ENCODE measurements at regions not wholly inside any gene's neighbourhood (a gene's known extent, or its start where the extent isn't known, plus 50 kb on each side); places are given as distances from the start of the nearest gene placed in this dataset.

DNA sequence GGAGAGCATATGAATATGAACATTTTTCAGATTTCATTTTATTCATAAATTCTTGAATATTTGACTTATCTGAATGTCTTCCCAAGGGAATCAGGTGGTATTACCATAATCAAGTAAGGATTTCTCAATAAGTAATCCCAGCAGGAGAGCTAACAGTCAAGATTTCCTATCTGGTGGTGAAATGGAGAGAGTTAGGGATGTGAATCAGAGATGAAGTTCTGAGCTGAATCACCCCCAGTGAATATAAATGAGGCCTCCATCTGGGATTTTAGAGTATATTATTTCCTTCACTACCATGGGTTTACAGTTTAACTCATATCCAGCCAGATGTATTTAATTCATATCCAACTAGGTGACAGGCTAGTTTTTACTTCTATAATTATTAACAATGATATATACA lies 61.5 kb upstream of the RGS2 start:
- TF ChIP-seq, protein P1, sequence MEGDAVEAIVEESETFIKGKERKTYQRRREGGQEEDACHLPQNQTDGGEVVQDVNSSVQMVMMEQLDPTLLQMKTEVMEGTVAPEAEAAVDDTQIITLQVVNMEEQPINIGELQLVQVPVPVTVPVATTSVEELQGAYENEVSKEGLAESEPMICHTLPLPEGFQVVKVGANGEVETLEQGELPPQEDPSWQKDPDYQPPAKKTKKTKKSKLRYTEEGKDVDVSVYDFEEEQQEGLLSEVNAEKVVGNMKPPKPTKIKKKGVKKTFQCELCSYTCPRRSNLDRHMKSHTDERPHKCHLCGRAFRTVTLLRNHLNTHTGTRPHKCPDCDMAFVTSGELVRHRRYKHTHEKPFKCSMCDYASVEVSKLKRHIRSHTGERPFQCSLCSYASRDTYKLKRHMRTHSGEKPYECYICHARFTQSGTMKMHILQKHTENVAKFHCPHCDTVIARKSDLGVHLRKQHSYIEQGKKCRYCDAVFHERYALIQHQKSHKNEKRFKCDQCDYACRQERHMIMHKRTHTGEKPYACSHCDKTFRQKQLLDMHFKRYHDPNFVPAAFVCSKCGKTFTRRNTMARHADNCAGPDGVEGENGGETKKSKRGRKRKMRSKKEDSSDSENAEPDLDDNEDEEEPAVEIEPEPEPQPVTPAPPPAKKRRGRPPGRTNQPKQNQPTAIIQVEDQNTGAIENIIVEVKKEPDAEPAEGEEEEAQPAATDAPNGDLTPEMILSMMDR (IDR thresholded peaks at IDR 0.05), result no peak
- no peak for TF ChIP-seq ZFX (IDR thresholded peaks at IDR 0.05; ENCODE audit: borderline replicate concordance)

All from 22Rv1 (cell line).